Suppressor macrophage treated with lipopolysaccharide for 4 hours (primary cell): ENCODE measurements at regions not wholly inside any gene's neighbourhood (a gene's known extent, or its start where the extent isn't known, plus 50 kb on each side); places are given as distances from the start of the nearest gene placed in this dataset.

Experiments
- DNase-seq: peaks from one replicate; pipeline ENCODE4 v3.0.0-alpha.2; 2020

DNA sequence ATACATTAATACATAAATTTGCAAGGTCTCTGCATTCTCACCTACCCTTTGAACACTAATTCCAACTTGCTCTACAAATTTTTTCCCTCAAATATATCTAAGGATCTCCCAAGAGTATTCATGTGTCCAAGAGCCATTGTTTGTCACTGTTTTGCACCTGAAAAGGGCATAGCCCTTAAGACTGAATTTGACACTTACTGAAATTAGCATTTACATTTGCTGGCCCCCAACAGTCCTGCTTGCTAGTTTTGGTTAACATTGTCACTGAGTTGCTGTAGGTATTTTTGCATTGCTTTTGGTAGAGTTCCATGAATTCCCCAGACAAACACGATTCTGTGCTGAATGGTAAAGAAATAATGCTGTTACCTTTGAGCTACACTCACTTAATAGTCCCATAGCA lies 57.3 kb downstream of the KCNA4 start:
- DNase-seq = no peak

DNA sequence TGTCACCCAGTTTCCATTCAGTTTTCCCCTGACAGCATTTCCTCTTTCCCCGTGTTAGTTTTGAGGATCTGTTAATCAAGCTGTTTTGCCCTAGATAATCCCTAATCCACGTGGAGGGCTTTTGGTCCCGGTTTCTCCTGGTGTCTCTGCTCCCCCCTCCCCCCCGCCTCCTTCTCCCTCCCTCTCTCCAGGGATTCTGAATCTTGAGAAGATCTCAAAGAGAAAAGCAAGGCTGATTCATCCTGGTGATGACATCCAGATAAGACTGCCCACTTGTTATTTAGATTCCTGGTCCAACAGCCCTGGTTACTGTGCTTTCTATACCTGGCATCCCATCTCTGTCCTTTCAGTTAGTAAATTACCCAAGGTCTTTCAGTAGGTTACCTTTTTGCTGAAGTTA lies 59.4 kb downstream of the KCNA4 start:
- no peak for DNase-seq

DNA sequence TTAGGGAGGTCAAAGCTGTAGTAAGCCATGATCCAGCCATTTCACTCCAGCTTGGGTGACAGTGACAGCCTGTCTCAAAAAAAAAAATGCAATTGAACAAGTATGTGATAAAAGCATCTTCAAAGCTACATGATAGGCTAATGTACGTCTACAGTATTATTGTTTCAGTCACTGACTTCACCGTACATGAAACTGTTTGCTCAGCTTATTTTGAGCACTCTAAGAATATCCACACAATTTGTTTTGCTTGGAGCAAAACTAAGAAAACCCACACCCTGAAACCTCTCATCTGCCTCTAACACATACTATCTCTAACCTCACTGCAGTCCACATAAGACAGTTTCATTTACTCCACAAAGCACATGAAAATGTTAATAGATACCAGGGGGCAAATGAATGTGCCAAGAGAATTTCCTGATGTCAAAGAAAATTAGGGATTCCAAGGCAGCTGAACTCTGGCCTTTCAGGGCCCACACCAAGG lies 60.7 kb downstream of the KCNA4 start:
- DNase-seq = no peak

DNA sequence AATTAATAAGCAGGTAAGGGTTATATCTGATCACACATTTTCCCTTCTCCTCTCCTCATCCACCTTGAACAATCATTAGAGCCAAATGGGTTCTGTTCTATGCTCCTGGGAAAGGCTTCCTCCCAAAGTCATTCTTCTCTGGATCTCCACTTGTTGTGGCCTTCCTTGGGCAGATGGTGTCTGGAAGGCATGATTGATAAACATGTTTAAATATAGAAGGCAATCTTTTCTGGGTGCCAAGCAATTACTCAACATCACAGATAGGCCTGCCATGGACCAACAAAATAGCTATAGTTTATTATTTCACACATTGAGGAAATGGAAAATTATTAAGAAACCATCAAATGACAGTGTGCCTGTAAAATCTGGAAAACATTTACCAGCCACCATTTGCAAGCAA lies 73.5 kb downstream of the KCNA4 start:
- no peak for DNase-seq

DNA sequence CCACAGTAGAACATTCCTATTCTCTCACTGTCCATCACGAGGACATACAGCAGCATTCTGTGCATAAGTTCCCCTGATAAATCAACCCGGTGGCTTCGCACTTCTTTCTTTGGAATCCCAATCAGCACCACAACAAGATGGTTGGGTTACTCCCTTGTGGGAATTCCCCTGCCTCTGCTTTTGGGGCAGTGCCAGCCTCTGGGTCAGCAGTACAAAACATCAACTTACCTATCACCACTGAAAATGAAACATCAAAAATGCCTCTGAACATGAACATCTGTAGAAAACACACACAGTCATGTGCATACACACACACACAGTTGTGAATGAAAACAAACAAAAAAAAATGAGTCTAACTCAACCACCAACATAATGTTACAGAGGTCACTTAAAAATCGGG lies 79.3 kb downstream of the KCNA4 start:
- DNase-seq = no peak

DNA sequence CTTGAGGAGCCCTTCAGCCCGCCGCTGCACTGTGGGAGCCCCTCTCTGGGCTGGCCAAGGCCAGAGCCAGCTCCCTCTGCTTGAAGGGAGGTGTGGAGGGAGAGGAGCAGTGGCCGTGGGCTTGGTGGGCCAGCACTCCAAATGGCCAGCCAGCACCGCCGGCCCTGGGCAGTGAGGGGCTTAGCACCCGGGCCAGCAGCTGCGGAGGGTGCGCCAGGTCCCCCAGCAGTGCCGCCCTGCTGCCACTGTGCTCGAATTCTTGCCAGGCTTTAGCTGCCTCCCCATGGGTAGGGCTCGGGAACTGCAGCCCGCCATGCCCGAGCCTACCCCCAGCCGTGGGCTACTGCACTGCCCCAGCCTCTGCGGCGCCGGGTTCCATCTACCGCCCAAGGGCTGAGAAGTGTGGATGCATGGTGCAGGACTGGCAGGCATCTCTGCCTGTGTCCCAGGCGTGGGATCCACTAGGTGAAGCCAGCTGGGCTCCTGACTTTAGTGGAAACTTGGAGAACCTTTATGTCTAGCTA lies 82.7 kb downstream of the KCNA4 start:
- DNase-seq = no peak

DNA sequence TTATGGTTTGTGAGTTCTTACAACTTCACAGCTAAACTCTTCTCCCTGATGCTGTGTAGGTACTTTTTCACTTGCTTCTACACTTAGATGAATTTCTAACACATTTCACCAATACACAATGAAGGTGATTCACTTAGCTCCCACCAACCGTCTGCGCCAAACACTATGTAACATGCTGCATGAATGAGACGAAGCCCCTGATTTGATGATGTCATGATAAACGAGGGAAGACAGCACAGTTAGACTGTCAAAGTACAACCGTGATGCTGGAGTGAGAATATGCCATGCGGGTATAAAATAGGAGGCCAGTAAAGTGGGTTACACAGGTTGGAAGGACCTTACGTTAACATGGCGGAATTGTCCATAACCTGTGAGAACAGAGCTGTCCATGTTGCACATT lies 100.8 kb downstream of the KCNA4 start:
- no peak for DNase-seq

DNA sequence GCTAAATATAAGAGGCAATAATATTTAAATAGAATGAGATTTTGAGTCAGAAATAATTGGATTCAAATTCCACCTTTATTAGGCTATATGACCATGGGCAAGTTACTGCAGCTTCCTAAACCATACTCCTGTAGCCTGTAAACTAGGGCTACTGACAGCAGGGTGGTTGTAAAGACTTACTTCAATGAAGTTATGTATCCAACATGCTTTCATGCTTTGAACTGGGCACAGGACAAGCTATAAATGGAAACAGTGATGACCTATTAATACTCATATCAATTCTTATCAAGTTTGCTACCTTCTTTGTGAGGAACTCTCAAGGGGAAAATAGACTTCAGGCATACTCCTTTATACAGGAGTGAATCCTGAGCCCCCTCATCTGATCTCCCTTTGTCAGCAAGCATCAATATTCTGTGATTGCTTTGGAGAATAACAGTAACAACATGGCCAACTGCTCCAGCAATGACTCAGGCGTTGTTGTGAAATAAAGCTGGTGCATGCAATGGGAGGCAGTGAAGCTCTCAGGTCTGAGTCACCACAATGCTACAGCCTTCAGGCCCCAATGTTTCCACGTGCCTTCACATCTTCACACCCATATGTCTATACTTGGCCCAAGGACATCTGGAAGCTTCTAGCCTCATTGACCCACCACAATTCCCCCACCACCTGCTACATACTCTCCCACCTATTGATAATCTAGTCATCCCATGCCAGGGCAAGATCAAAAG lies 102.5 kb downstream of the KCNA4 start:
- no peak for DNase-seq

DNA sequence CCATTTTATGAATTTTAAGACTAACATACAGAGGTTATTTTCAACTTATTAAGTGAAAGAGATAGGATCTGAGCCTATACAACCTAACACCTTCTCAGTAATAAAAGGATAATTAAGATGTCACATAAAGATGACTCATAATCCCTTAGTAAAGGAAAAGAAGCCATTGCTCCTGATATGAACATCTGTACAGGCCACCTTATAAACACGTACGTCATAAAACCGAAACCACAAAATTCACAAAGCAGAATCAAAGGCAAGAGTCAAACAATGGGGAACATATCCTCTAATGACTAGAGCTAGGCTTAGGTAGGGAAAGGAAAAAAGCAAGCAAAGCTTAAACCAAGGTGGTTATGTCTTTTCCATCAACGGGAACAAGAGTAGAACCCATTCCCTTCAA lies 103.5 kb downstream of the KCNA4 start:
- no peak for DNase-seq

DNA sequence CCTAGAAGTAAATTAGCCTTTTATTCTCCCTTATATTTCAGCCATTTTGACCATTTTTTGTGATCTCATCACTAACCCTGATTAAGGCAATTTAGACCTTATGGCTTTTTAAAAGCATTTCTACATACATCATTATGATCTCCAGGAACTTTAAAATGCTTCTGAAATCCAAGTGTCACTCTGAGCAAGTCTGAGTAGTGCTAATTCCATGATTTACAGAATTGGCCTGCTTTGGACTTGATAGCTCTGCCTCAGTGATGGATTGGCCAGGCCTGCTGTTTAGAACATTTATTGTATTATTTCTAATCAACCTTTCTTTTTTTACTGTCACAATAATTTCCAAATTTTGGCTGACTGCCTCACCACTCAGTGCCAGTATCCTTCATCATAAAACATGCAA lies 116.4 kb downstream of the KCNA4 start:
- DNase-seq = no peak

DNA sequence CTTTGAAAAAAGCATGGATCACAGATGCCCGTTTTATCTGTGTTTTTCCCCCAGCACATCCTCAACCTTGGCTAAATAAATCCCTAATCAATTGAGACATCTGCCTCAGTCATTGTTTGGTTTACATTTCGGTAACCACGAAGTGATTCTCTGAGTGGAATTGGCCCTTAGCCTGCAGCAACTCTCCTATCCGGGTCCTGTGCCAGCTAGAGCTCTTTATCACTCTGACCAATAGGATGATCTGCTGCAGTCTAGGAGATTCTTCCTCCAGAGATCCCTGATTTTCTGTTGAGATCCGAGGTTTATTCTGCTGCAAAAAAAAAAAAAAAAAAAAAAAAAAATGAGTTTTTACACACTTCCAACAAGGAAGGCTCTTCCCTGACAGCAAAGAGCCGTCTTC lies 137.3 kb downstream of the KCNA4 start:
- no peak for DNase-seq

DNA sequence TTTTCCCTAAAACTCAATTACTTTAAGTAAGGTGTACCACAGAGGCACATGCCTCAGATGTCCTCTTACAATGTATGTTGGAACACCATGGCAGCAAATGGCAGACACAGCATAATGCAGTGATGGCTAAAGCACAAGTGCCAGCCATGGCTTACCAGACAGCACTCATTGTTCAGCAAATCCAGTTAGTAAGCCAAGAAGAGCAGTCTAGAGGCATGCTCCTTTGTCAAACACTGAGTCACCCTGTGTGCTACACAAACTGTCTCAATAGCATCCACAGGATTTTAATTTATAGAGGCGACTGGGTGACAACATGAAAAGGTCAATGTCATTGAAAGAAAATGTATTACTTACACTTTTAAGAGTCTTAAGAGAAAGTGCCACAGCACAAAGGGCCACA lies 140.6 kb downstream of the KCNA4 start:
- no peak for DNase-seq

DNA sequence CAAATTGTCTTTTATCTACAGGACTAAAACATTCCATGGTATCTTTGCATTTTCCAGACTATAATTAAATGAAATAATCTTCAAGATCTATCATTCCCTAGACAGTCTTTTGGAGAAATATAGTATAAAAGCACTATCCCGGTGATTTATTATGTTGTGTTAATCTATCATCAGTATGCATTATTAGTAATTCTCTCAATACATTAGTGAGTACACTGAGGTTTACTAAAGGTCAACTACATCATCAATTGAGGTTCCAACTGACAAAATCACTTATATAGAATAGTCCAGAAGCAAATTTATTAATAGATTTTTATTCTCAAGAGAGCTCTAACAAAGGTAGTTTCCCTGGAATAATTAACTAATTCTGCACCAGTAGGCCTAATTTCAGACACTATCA lies 169.6 kb downstream of the KCNA4 start:
- no peak for DNase-seq

DNA sequence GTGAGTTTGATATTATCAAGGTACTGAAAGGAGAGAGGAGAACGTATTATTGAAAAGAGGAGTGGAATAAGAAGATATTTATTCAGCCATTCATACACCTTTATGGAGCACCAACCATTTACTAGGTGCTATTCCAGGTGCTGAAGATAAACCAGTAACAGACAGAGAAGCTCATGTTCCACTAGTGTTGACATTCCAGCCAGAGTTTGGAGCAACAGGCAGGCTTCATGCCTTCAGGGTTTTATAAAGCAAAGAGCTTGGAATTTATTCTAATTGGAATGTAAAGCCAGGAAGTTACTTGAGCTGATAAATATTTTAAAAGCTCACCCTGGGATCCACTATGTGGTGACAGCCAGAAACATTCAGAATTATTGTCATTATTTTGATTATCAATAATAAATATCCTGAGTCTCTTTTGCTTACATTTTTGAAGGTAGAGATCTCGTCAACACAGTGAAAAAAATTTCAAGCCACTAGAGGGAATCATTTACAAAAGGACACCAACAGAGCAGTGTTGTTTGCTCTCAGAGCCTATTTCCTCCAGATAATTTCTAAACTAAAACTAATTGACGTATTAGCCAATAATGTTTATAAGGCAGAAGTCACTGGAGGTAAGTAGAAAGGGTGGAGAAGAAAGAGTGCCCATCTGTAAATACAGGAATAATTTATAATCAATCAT lies 172.0 kb downstream of the KCNA4 start:
- DNase-seq = no peak

DNA sequence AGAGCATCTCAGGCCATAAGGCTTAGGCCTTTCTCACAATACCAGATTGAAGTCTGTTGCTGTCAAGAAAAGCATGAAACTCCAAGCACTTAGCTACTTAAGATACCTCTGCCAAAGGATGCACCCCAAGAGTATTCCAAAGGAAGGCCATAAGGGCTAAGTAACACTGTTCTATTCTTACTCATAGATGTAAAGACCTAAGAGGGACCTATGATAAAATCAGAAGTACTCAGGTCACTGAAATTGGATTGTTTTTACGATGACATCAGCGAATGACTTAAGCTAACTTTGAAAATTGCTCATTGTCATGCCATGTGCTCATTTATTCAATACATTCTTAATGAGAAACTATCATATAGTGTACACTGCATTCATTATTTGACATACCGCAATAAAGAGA lies 172.8 kb downstream of the KCNA4 start:
- DNase-seq = no peak

DNA sequence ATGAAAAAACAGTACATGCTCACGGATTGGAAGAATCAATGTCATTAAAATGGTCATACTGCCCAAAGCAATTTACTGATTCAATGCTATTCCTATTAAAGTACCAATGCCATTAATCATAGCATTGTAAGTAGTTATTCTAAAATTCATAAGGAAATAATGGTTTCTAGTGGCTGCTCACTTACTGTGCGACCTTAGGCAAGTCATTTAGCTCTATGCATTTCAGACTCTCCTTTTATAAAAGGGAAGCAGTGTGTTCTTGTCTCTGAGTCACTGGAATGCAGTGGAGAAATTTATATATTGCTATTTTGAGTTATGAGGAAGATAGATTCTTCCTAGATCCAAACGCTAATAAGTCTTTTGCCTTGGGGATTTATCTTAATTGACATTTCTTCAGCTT lies 174.8 kb downstream of the KCNA4 start:
- DNase-seq = no peak

DNA sequence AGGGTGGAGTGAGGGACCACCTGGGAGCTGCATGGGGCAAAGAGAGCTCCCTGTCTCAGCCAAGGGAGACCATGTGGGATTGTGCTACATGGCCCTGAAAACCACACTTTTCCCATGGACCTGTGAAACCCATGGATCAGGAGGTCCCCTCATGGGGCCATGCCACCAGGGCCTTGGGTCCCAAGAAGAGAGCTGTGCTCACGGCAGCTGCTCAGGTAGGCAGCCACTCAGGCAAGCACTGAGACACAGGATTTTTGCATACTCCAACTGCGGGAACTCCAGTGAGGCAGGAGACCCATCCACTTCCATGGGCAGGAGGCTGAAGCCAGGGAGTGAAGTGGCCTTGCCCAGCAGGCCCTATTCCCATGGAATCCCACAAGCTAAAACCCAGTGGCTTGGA lies 190.0 kb downstream of the KCNA4 start:
- DNase-seq = no peak

DNA sequence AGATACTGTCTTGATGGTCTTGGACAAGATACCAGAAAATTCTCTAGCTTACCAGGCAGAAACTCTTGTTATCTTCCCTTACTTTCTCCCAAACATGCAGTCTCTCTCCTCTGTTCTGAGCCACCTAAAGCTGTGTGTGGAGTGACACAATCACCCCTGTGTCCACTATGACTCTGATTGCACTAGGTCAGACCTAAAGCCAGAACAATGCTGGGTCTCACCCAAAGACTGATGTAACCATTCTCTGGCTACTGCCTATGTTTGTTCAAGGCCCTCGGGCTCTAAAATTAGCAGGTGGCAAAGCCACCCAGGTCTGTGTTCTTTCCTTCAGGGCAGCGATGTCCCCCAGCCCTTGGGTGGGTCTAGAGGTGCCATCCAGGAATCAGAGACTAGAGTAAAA lies 200.5 kb downstream of the KCNA4 start:
- DNase-seq = no peak

DNA sequence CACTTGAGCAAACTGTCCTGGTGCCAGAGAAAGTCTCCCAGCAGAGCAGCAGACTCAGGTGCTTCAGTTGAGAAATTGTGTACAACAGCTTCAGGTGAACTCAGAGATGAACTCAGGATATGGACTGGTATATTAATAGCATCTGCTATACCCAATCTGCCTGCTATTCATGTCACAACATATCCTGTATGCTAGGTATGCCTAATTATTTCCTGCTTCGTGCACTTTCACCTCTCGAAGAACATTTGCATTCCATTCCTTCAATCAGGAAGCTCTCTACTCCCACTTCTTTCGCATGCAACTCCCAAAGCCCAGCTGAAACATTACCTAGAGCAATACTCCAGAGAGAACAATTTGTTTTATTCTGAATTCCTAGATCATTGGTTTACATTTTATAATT lies 207.7 kb downstream of the KCNA4 start:
- no peak for DNase-seq

DNA sequence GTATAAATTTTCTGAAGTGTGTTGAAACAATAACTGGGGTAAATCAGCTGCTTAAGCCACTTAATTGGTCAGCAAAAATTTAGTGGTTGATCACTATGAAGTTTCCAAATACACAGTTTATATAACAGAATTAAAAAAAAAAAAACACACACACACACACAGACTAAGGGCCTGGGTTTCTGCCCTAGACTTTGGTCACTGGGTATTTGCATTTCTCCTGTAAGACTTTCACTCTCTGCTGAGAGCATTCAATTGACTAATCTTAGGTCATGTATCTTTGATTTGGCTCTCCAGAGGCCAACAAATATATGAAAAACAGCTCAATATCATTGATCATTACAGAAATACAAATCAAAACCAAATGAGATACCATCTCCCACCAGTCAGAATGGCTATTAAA lies 214.3 kb downstream of the KCNA4 start:
- DNase-seq = no peak

DNA sequence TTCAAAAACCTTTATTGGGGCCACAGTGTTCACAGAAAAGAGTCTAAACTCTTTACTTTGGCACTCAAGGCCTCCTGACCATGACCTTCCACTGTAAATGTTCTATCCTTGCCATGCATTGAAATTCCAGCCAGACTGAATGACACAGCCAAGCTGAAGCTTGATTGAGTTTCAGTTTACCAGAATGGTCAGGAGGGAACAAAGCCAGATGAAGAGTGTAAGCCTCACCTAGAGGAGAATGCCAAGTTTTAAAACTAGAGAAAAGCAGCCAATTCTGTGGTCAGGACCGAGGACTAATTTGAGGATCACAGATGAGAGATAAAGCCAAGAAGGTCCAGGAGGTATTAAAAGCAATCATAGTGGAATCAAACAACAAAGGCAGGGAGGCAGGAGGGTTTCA lies 215.3 kb downstream of the KCNA4 start:
- no peak for DNase-seq

DNA sequence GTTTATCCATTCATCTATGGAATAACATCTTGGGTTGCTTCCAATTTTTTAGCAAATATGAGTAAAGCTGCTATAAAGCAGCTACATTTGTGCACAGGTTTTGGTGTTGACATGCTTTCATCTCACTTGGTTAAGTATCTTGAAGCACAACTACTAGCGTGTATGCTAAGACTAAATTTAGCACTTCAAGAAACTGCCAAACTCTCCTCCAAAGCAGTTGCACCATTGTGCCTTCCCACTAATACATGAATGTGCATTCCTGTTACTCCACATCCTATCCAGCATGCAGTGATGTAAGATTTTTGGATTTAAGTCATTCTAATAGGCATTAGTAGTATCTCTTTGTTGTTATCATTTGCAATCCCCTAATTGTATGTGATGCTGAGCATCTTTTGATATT lies 230.7 kb downstream of the KCNA4 start:
- no peak for DNase-seq

DNA sequence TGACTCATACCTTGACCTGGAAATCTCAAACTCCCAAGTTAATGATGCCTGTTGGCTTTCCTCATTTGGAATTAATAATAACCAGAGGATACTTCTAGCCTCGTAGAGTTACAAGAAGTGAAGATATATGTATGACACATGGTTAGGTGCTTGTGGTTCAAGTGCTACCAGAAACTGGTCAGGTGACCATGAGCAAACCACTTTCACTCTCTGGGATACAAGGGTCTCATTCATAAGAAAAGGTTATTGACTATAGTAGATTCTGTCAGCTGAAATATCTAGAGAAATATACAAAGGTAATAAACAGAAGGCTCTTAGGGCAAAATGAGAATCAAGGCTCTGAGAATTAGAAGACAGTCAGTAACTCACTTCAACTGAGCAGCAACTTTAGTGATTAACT lies 233.3 kb downstream of the KCNA4 start:
- DNase-seq = no peak

DNA sequence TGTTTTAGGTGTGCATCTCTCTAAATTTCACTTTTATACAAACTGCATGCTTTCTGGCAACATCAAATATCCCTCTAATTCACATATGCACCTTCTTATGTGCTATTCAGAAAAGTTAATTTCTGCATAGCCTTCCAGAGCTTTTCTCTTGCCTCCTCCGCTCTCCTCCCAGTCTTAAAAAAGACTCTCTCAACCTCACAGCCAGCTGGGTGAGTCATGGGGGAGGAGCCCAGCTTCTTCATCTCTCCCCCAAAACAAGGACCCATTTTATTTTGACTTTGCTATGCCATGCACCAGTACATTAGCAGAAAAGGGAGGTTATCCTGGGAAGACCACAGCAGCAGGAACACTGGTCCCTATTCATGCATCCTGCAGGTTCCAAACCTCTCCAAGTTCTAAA lies 234.4 kb downstream of the KCNA4 start:
- no peak for DNase-seq

DNA sequence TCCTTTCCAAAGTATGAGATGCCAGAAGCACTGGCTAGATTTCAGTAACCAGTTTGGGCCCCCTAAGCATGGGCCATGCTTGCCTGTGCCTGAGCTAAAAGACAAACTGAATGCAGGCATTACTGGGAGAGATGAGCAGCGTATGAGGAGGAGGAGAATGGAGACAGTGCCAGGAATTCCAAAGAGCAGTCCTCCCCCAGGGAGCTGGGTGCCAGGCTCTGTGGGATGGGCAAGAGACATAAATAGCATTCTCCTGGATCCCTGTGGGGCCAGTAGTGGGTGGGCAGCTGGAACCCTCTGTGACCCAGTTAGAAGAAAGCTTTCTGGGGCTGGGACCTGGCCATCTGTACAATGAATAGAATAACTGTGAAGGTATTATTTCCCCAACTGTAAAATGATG lies 235.6 kb downstream of the KCNA4 start:
- DNase-seq = no peak
